ENCODE measurements at regions not wholly inside any gene's neighbourhood (a gene's known extent, or its start where the extent isn't known, plus 50 kb on each side); places are given as distances from the start of the nearest gene placed in this dataset.

DNA sequence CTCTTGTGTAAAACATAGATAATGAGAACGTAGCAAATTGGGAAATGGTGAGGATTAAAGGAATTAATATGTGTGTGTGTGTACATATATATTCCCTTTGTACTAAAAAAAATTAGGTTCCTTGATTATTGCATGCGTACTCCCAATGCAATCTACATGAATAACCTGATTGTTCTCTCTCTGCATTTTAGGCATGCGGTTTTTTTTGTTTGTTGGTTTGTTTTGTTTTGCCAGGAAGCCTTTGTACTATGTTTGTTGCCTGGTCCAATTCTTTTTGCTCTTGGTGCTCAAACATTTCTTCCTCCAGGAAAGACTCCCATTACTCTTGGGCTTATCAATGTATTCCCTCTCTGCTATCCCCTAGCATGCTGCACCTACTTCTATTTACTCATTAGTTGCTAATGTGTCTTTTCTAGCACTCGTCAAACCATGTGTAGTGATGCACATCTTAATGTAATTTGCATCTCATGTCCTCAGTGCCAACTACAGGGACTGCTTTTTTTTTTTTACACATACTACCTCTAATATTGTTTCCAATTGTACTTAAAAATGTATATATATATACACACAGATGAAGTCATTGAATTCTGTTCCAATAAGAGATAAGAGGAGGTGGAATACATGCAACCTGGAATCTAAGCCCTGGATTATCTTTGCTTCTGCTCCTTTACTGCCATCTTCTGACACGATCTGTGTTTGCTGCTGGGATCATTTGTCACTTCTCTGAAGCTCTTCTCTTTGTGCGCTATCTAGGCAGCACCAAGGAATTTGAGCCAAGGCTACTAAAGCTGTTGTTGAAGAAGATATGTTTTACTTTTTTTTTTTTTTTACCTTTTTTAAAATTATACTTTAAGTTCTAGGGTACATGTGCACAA is 197.2 kb upstream of the ANO3 start:
- Histone ChIP-seq H3K4me2 (ENCODE audit: insufficient read depth, low read length) (no peak overlapping the region), H3K4me1 (ENCODE audit: insufficient read depth, low read length) (no peaks in the 10 kb centered on the region), H2AFZ (ENCODE audit: low read depth, low read length) (no peak overlapping the region), H3K36me3 (ENCODE audit: insufficient read depth, low read length) (no peaks in the 10 kb centered on the region), H3K9me3 (ENCODE audit: insufficient read depth, low read length, severe bottlenecking) (no peaks in the 10 kb centered on the region), H3K79me2 (ENCODE audit: insufficient read depth, low read length) (no peaks in the 10 kb centered on the region), H3K4me3 (ENCODE audit: low read depth in 1 of 2, low read length in 2 of 2) (no peak overlapping the region), H3K27me3 (ENCODE audit: insufficient read depth, low read length, poor library complexity) (no peaks in the 10 kb centered on the region), H3K9ac (ENCODE audit: low read depth, low read length) (no peak overlapping the region), H4K20me1 (ENCODE audit: insufficient read depth, low read length) (no peaks in the 10 kb centered on the region), H3K27ac (ENCODE audit: low read length) (no peak overlapping the region)
- no peak for TF ChIP-seq EZH2 (IDR thresholded peaks at IDR 0.05; ENCODE audit: borderline replicate concordance, low read depth, low read length, severe bottlenecking)
- TF ChIP-seq, protein P1, sequence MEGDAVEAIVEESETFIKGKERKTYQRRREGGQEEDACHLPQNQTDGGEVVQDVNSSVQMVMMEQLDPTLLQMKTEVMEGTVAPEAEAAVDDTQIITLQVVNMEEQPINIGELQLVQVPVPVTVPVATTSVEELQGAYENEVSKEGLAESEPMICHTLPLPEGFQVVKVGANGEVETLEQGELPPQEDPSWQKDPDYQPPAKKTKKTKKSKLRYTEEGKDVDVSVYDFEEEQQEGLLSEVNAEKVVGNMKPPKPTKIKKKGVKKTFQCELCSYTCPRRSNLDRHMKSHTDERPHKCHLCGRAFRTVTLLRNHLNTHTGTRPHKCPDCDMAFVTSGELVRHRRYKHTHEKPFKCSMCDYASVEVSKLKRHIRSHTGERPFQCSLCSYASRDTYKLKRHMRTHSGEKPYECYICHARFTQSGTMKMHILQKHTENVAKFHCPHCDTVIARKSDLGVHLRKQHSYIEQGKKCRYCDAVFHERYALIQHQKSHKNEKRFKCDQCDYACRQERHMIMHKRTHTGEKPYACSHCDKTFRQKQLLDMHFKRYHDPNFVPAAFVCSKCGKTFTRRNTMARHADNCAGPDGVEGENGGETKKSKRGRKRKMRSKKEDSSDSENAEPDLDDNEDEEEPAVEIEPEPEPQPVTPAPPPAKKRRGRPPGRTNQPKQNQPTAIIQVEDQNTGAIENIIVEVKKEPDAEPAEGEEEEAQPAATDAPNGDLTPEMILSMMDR (IDR thresholded peaks at IDR 0.05; ENCODE audit: borderline replicate concordance, extremely low read depth, low read length, poor library complexity, severe bottlenecking), result no peak
- DNase-seq (no peak), ATAC-seq (ENCODE audit: insufficient read depth, low read depth) (no peak)

DNA sequence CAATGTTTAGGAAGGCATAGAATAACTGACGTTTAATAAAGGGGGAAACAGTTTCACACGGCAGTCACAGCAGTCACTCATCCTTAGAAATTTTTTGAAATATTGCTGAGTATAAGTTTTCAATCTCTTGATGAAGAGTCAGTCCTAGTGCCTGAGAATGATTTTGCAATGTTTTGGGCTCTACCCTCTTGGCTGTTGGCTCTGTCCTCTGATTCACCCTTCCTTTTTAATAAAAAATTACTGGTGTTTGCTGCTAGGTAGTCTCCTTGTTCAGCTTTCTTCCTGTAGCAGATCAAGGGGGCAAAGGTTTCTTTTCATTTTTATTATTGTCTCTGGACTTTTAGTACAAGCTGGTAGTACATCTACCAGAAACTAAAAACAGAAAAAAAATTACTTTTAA is 194.3 kb upstream of the ANO3 start:
- H3K79me2 ChIP-seq (ENCODE audit: insufficient read depth, low read length), result no peaks in the 10 kb centered on the region
- no peaks in the 10 kb centered on the region for H4K20me1 ChIP-seq (ENCODE audit: insufficient read depth, low read length)
- H3K4me2 ChIP-seq (ENCODE audit: insufficient read depth, low read length), result no peak overlapping the region
- no peak for ATAC-seq (ENCODE audit: insufficient read depth, low read depth)
- no peak overlapping the region for H2AFZ ChIP-seq (ENCODE audit: low read depth, low read length)
- no peaks in the 10 kb centered on the region for H3K9me3 ChIP-seq (ENCODE audit: insufficient read depth, low read length, severe bottlenecking)
- H3K27ac ChIP-seq (ENCODE audit: low read length), result no peak overlapping the region
- no peaks in the 10 kb centered on the region for H3K36me3 ChIP-seq (ENCODE audit: insufficient read depth, low read length)
- no peak for TF ChIP-seq EZH2 (IDR thresholded peaks at IDR 0.05; ENCODE audit: borderline replicate concordance, low read depth, low read length, severe bottlenecking)
- TF ChIP-seq, protein P1 (IDR thresholded peaks at IDR 0.05; ENCODE audit: borderline replicate concordance, extremely low read depth, low read length, poor library complexity, severe bottlenecking), result no peak
- no peak for DNase-seq
- H3K4me1 ChIP-seq (ENCODE audit: insufficient read depth, low read length), result no peaks in the 10 kb centered on the region
- H3K27me3 ChIP-seq (ENCODE audit: insufficient read depth, low read length, poor library complexity), result no peaks in the 10 kb centered on the region
- H3K4me3 ChIP-seq (ENCODE audit: low read depth in 1 of 2, low read length in 2 of 2), result no peak overlapping the region
- H3K9ac ChIP-seq (ENCODE audit: low read depth, low read length), result no peak overlapping the region

DNA sequence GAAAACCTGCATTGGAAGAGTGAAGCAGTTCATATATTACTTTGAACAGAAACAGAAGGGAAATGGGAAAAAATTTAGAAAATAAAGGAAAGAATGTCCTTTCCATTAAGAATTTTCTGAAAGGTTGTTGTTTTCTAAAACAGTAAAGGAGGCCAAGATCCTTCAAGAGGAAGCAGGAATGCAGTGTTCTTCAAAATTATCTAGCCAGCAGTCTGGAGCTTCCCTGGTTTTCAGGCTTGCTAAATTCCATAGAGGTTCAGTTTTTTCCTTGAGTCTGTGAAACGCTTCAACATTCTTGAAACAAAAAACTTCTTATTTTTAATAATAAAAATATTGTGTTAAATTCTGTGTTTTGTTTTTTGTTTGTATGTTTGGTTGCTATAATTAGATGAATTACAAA is 189.0 kb upstream of the ANO3 start:
- Histone ChIP-seq H3K9me3 (ENCODE audit: insufficient read depth, low read length, severe bottlenecking) (no peaks in the 10 kb centered on the region), H3K4me1 (ENCODE audit: insufficient read depth, low read length) (no peaks in the 10 kb centered on the region), H3K79me2 (ENCODE audit: insufficient read depth, low read length) (no peaks in the 10 kb centered on the region), H3K27ac (ENCODE audit: low read length) (no peak overlapping the region), H4K20me1 (ENCODE audit: insufficient read depth, low read length) (no peaks in the 10 kb centered on the region), H3K27me3 (ENCODE audit: insufficient read depth, low read length, poor library complexity) (no peaks in the 10 kb centered on the region), H3K4me2 (ENCODE audit: insufficient read depth, low read length) (no peak overlapping the region), H2AFZ (ENCODE audit: low read depth, low read length) (no peak overlapping the region), H3K36me3 (ENCODE audit: insufficient read depth, low read length) (no peaks in the 10 kb centered on the region), H3K9ac (ENCODE audit: low read depth, low read length) (no peak overlapping the region), H3K4me3 (ENCODE audit: low read depth in 1 of 2, low read length in 2 of 2) (no peak overlapping the region)
- ATAC-seq (ENCODE audit: insufficient read depth, low read depth), result no peak
- TF ChIP-seq, protein P1 (IDR thresholded peaks at IDR 0.05; ENCODE audit: borderline replicate concordance, extremely low read depth, low read length, poor library complexity, severe bottlenecking), result no peak
- DNase-seq, result no peak

Measured in DND-41 (cell line).